Erythroblast (primary cell): ENCODE measurements at regions not wholly inside any gene's neighbourhood (a gene's known extent, or its start where the extent isn't known, plus 50 kb on each side); places are given as distances from the start of the nearest gene placed in this dataset.

Source experiments
- GATA1 ChIP-seq: IDR thresholded peaks from 2 replicates; pipeline ENCODE4 v1.6.1; 2011; ENCODE audit warnings: low read depth, mild to moderate bottlenecking, control low read depth, low read length, moderate library complexity
- POLR2A ChIP-seq: IDR thresholded peaks from 2 replicates; pipeline ENCODE4 v1.6.1; 2011; ENCODE audit warnings: mild to moderate bottlenecking, low read length

DNA sequence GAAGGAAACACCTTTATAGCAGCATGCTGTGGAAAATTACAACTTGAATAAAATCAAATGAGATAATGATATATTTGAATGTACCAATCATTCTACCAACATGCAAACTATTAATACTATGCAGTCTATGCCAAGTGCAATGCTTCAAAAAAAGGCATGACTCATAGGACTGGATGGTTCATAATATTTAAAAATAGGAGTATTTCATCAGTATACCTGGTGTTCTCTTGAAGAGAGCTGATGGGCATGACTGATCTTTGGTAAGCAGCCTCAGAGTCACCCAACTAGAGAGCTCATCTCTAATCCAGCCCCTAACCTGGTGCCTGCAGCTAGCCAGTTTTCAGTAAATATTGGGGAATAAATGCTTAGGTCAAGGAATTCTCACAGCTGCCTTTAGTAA lies 434.7 kb upstream of the ARRDC4 start:
- TF ChIP-seq POLR2A (no peak), GATA1 (no peak)
